D721Med (cell line): ENCODE measurements at regions not wholly inside any gene's neighbourhood (a gene's known extent, or its start where the extent isn't known, plus 50 kb on each side); places are given as distances from the start of the nearest gene placed in this dataset.

ENCODE experiments used
- DNase-seq: peaks from one replicate; pipeline ENCODE4 v3.0.0; 2011; ENCODE audit warnings: low spot score; ENCODE audit not compliant: insufficient read length
- FAIRE-seq: peaks from 2 replicates; lab custom pipeline; 2011; peaks lifted over from hg19 to GRCh38; lab: Jason Lieb, UNC
- CTCF ChIP-seq: IDR thresholded peaks from 2 replicates; pipeline ENCODE4 v1.5.1; 2012; ENCODE audit warnings: mild to moderate bottlenecking, control low read depth; ENCODE audit not compliant: insufficient read depth; ENCODE audit errors: missing control alignments

GRCh38 chr16:64784635-64785034 lies 337.2 kb downstream of the CDH11 start:
- TF ChIP-seq CTCF: no peak
- DNase-seq: no peak
- FAIRE-seq: no peak

GRCh38 chr16:64782484-64782883 lies 339.4 kb downstream of the CDH11 start:
- DNase-seq: no peak

GRCh38 chr16:64780445-64780844 lies 341.4 kb downstream of the CDH11 start:
- DNase-seq: no peak
- TF ChIP-seq CTCF: no peak
- no peak for FAIRE-seq

More at GRCh38 chr16:64782484-64782883, 339.4 kb downstream of the CDH11 start:
- TF ChIP-seq CTCF: no peak
- FAIRE-seq: no peak

GRCh38 chr16:64778777-64779176 lies 343.1 kb downstream of the CDH11 start:
- FAIRE-seq (no peak), DNase-seq (no peak)
- TF ChIP-seq CTCF: no peak

GRCh38 chr16:64773638-64774037 lies 348.2 kb downstream of the CDH11 start:
- FAIRE-seq (no peak), DNase-seq (no peak)
- TF ChIP-seq CTCF: no peak

- FAIRE-seq (no peak), DNase-seq (no peak)
- TF ChIP-seq CTCF: no peak
These were observed 348.7 kb downstream of the CDH11 start for GRCh38 chr16:64773184-64773583.

- DNase-seq (no peak), FAIRE-seq (no peak)
- no peak for TF ChIP-seq CTCF
These were observed 350.6 kb downstream of the CDH11 start for GRCh38 chr16:64771273-64771672.
